ENCODE measurements at regions not wholly inside any gene's neighbourhood (a gene's known extent, or its start where the extent isn't known, plus 50 kb on each side); places are given as distances from the start of the nearest gene placed in this dataset.

- no peak for TF ChIP-seq CTCF (IDR thresholded peaks at IDR 0.05)
- TF ChIP-seq EP300 (IDR thresholded peaks at IDR 0.05) = no peak
- TF ChIP-seq POLR2A (IDR thresholded peaks at IDR 0.05) = no peak
Measured at GRCh38 chr15:35282965-35283496, 197.9 kb upstream of the NANOGP8 start.
